ENCODE measurements at regions not wholly inside any gene's neighbourhood (a gene's known extent, or its start where the extent isn't known, plus 50 kb on each side); places are given as distances from the start of the nearest gene placed in this dataset.

DNA sequence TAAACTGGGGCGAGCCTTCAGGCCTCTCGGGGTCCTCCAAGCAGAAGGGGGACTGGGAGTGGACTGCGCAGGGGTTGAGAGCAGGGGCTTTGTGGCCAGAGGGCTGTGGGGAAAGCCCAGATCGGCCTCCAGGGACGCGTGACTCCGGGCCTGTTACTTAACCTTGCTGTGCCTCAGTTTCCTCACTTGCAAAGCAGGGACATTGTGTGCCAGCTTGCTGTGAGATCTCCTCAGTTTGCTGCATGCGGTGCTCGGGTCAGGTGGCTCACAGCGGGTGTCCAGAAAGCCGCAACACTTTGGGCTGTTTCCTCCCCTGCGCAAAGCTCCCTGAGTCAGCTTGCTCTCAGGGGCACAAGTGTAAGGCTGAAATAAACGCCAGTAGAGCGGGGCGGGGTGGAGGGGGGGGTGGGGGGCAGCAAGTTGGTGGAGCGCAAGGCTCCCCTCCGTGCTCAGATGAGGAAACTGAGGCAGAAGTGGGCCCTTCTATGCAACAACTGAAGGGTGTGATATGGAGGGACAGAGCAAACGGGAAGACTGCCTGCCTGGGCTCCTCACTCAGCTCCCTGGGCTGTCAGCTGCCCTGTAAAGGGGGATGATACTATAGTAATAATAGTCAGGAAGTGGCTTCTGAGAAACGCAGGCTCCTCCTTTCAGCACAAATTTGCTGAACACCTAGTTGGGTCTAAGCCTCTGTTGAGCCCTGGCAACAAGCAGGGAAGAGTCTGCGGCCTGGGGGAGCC lies 101.0 kb downstream of the HMX1 start:
- TF ChIP-seq, protein P1, sequence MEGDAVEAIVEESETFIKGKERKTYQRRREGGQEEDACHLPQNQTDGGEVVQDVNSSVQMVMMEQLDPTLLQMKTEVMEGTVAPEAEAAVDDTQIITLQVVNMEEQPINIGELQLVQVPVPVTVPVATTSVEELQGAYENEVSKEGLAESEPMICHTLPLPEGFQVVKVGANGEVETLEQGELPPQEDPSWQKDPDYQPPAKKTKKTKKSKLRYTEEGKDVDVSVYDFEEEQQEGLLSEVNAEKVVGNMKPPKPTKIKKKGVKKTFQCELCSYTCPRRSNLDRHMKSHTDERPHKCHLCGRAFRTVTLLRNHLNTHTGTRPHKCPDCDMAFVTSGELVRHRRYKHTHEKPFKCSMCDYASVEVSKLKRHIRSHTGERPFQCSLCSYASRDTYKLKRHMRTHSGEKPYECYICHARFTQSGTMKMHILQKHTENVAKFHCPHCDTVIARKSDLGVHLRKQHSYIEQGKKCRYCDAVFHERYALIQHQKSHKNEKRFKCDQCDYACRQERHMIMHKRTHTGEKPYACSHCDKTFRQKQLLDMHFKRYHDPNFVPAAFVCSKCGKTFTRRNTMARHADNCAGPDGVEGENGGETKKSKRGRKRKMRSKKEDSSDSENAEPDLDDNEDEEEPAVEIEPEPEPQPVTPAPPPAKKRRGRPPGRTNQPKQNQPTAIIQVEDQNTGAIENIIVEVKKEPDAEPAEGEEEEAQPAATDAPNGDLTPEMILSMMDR (IDR thresholded peaks at IDR 0.05): no peak
- TF ChIP-seq POLR2AphosphoS5 (IDR thresholded peaks at IDR 0.05; ENCODE audit: low read depth, low read length) (no peak), SIN3A (IDR thresholded peaks at IDR 0.05; ENCODE audit: borderline replicate concordance, insufficient read depth, low read depth, low read length) (no peak), TCF7L2 (IDR thresholded peaks at IDR 0.05; ENCODE audit: low read depth, low read length) (no peak)
- TF ChIP-seq, protein P2, sequence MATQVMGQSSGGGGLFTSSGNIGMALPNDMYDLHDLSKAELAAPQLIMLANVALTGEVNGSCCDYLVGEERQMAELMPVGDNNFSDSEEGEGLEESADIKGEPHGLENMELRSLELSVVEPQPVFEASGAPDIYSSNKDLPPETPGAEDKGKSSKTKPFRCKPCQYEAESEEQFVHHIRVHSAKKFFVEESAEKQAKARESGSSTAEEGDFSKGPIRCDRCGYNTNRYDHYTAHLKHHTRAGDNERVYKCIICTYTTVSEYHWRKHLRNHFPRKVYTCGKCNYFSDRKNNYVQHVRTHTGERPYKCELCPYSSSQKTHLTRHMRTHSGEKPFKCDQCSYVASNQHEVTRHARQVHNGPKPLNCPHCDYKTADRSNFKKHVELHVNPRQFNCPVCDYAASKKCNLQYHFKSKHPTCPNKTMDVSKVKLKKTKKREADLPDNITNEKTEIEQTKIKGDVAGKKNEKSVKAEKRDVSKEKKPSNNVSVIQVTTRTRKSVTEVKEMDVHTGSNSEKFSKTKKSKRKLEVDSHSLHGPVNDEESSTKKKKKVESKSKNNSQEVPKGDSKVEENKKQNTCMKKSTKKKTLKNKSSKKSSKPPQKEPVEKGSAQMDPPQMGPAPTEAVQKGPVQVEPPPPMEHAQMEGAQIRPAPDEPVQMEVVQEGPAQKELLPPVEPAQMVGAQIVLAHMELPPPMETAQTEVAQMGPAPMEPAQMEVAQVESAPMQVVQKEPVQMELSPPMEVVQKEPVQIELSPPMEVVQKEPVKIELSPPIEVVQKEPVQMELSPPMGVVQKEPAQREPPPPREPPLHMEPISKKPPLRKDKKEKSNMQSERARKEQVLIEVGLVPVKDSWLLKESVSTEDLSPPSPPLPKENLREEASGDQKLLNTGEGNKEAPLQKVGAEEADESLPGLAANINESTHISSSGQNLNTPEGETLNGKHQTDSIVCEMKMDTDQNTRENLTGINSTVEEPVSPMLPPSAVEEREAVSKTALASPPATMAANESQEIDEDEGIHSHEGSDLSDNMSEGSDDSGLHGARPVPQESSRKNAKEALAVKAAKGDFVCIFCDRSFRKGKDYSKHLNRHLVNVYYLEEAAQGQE (IDR thresholded peaks at IDR 0.05; ENCODE audit: insufficient read depth in 1 of 2, low read depth in 2 of 2, low read length in 1 of 2): no peak
